ENCODE measurements at regions not wholly inside any gene's neighbourhood (a gene's known extent, or its start where the extent isn't known, plus 50 kb on each side); places are given as distances from the start of the nearest gene placed in this dataset.

DNA sequence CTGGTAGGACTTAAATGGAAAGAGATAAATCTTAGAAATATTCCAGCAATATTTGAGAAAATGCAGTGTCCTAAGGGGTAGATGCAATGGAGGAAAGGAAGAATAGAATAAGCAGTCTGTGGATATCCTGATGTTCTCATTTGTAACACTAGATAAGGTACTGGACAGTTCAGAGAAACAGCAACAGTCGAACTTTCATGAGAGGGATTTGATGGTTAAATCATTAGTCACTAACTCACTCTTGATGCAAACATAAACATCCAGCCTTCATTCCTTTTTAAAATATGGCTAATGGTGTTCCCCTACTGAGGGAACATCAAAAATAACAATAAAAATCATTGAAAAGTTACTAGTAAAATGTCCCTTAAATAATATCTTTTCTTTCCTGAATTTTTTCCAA lies 211.4 kb upstream of the SLC39A10 start:
- ChIA-PET POLR2A (no interaction called here), CTCF (no interaction called here)
- Histone ChIP-seq H2AFZ (ENCODE audit: low read depth) (no peak overlapping the region), H3K27me3 (ENCODE audit: insufficient read depth) (no peaks in the 10 kb centered on the region), H3K9ac (no peak overlapping the region), H3K27ac (ENCODE audit: low read depth in 2 of 2, low read length in 1 of 2) (no peak overlapping the region), H3F3A (replicated peaks; ENCODE audit: insufficient read depth) (no peaks in the 10 kb centered on the region), H4K20me1 (ENCODE audit: insufficient read depth) (no peaks in the 10 kb centered on the region), H3K79me2 (ENCODE audit: insufficient read depth) (no peaks in the 10 kb centered on the region), H3K4me1 (ENCODE audit: control insufficient read depth in 1 of 2, insufficient read depth in 2 of 2, low read depth in 1 of 2, low read length in 1 of 2) (peaks cover 0 to 5% of the 10 kb centered on the region in 2 experiments; a peak in 2 of 4 replicates), H3K9me2 (no peaks in the 10 kb centered on the region), H3K4me3 (ENCODE audit: low read depth in 2 of 2, low read length in 1 of 2) (no peak overlapping the region), H3K9me3 (peaks cover 9% of the 10 kb centered on the region; the same call in 1 of the 2 replicates), H3K4me2 (no peak overlapping the region), H3K36me3 (replicated peaks in 1 of 2; ENCODE audit: control insufficient read depth in 1 of 2, insufficient read depth in 2 of 2, low read length in 1 of 2) (no peaks in the 10 kb centered on the region)
- WGBS (ENCODE audit: low lambda C conversion rate): 55% methylated on average over 1 of the region's 1 CpG
- no peak for TF ChIP-seq RCOR1 (IDR thresholded peaks at IDR 0.05; ENCODE audit: low read length)
- no peak for TF ChIP-seq EP300 (IDR thresholded peaks at IDR 0.05; ENCODE audit: borderline replicate concordance in 1 of 2, low read depth in 1 of 2, low read length in 1 of 2)
- TF ChIP-seq, protein P1, sequence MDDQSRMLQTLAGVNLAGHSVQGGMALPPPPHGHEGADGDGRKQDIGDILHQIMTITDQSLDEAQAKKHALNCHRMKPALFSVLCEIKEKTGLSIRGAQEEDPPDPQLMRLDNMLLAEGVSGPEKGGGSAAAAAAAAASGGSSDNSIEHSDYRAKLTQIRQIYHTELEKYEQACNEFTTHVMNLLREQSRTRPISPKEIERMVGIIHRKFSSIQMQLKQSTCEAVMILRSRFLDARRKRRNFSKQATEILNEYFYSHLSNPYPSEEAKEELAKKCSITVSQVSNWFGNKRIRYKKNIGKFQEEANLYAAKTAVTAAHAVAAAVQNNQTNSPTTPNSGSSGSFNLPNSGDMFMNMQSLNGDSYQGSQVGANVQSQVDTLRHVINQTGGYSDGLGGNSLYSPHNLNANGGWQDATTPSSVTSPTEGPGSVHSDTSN (IDR thresholded peaks at IDR 0.05): no peak
- TF ChIP-seq IRF3 (IDR thresholded peaks at IDR 0.05; ENCODE audit: low read depth, low read length): no peak
- no peak for TF ChIP-seq POLR2AphosphoS5 (IDR thresholded peaks at IDR 0.05; ENCODE audit: low read depth, low read length)
- TF ChIP-seq MXI1 (IDR thresholded peaks at IDR 0.05; ENCODE audit: low read depth, low read length): no peak
- TF ChIP-seq EZH2phosphoT487 (IDR thresholded peaks at IDR 0.05; ENCODE audit: borderline replicate concordance, low read depth): no peak
- DNase-seq: no peak

GRCh38 chr2:195443926-195444325 lies 213.1 kb upstream of the SLC39A10 start:
- DNase-seq: no peak
- POLR2A ChIA-PET: no interaction called here
- Histone ChIP-seq H3K9me2 (no peaks in the 10 kb centered on the region), H2AFZ (ENCODE audit: low read depth) (no peak overlapping the region), H3K79me2 (ENCODE audit: insufficient read depth) (no peaks in the 10 kb centered on the region), H3F3A (replicated peaks; ENCODE audit: insufficient read depth) (no peaks in the 10 kb centered on the region), H3K27me3 (ENCODE audit: insufficient read depth) (no peaks in the 10 kb centered on the region), H3K4me2 (no peak overlapping the region), H3K27ac (ENCODE audit: low read depth in 2 of 2, low read length in 1 of 2) (no peak overlapping the region), H3K4me3 (ENCODE audit: low read depth in 2 of 2, low read length in 1 of 2) (no peak overlapping the region), H3K9ac (no peak overlapping the region), H4K20me1 (ENCODE audit: insufficient read depth) (no peaks in the 10 kb centered on the region), H3K36me3 (replicated peaks in 1 of 2; ENCODE audit: control insufficient read depth in 1 of 2, insufficient read depth in 2 of 2, low read length in 1 of 2) (no peaks in the 10 kb centered on the region), H3K9me3 (peaks cover 9% of the 10 kb centered on the region; the same call in 1 of the 2 replicates), H3K4me1 (ENCODE audit: control insufficient read depth in 1 of 2, insufficient read depth in 2 of 2, low read depth in 1 of 2, low read length in 1 of 2) (no peaks in the 10 kb centered on the region; a peak in 1 of 4 replicates)
- TF ChIP-seq CHD2 (IDR thresholded peaks at IDR 0.05; ENCODE audit: low read length, partially characterized antibody) (no peak), TCF12 (IDR thresholded peaks at IDR 0.05) (no peak)
- CTCF ChIA-PET: interaction anchor here (0.9 kb wide), 1 partner anchor 192 kb away, joined by 3 read pairs; no protein-coding TSS in a partner anchor
- 53% methylated on average over 2 of the region's 2 CpGs for WGBS (ENCODE audit: low lambda C conversion rate)
